Activated CD4-positive, alpha-beta T cell treated with anti-CD3 and anti-CD28 coated beads, Interleukin-2, Interleukin-4, amounts not matched to agents 100 ng/mL and 50 ng/mL, durations not matched to agents 16 hours and 8 hours (primary cell): ENCODE measurements at regions not wholly inside any gene's neighbourhood (a gene's known extent, or its start where the extent isn't known, plus 50 kb on each side); places are given as distances from the start of the nearest gene placed in this dataset.

Source experiments
- DNase-seq: peaks from one replicate; pipeline ENCODE4 v3.0.0-alpha.2; 2020; ENCODE audit warnings: low spot score

DNA sequence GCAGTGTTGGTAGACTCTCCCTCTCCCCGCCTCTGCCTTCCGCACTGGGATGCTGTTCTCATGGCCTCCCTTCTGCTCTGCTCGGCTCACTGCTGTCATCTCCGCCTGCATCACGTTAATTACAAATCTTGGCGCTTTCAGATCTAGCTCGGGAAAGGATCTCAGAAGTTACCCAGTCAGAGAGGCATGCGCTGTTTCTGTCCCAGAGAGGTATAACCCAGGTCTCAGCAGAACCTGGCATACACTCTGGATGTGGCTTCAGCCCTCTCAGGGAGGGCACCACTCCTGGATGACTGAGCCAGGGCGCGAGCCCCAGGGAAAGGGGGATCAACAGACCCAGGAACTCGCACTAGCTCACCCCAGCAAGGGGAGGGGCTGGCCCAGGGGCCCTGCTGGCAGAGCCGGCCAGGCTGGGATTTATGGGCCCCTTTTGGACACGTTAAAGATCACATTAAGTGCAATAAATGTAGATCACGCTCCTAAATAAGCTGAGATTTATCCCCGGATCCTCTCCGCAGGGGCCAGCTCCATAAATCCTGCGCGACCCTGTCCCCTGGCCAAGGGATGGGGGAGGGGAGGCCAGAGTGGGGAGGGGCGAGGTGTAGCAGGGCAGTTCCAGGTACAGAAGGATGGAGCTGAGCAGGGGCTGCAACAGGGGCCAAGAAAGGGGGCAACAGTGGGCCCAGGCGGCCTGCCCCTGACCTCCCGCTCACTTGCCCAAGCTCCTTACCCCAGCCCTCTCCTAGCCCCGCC lies 101.3 kb upstream of the ZBTB40 start:
- no peak for DNase-seq

DNA sequence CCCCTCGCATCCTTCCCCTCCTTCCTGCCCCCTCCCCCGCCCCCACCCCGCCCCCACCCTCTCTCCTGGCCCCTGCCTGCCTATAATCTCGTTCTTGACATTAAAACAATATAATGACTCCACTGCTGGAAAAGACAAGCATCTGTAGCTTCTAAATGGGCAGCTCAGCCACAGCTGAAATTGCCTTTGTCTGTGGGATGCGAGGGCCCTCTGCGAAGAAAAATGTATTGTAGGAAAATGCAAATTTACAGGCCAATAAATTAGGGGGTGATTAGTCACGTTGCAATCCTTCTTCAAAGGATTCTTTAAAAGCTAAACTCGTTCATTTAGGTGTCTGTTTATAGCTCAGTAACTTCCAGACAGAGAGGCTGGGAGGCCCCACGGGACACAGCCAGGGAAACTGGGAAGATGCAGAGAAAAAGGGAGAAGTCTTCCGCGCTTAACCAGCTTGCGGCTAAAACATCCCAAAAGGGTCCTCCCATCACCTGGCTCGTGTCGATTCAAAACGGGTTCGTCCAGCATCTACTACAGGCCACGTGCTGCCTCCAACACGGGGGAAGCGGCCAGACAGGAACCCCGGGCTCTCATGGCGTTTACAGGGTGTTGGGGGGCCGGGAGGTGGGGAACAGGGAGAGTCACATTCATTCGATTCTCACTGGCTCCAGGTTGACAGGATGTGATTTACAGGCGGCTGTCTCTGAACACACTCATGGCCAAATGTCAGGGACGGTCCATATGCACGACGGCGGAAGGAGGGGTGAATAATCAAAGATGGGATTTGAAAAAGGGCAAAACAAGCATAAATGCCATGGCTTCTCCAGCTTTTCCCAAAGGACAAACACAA lies 100.5 kb upstream of the ZBTB40 start:
- no peak for DNase-seq

DNA sequence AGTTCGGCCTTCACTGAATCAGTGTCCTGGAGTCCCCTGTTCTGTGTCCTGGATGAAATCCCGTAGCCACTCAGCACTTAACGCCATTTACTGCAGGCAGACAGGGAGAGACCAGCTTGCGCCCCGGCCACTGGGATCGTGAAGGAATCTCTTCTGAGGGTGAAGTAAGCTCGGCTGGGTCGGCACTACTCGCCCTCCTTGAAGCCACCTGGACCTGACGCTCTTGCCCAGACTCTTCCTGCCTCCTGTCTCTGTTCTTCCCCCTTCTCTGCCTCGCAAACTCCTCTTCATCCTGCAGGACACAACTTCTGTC lies 99.9 kb upstream of the ZBTB40 start:
- DNase-seq, result no peak

DNA sequence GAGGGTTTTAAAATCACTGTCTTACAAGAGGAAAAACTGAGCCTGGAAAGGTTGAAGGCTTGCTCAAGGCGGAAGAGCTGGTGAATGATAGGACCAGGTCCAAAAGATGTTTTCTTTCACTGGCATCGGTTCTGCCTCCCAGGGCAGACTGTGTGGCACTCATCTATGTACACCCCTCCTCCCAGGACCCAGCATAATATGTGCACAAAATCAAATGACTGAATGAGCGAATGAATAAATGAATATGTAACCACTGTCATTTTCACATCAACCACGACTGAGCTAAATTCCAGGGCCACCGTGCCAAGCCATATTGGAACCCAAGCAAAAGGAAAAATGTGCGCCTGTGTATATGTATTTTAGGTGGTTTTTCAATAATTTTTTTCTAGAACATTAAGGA lies 99.3 kb upstream of the ZBTB40 start:
- no peak for DNase-seq

DNA sequence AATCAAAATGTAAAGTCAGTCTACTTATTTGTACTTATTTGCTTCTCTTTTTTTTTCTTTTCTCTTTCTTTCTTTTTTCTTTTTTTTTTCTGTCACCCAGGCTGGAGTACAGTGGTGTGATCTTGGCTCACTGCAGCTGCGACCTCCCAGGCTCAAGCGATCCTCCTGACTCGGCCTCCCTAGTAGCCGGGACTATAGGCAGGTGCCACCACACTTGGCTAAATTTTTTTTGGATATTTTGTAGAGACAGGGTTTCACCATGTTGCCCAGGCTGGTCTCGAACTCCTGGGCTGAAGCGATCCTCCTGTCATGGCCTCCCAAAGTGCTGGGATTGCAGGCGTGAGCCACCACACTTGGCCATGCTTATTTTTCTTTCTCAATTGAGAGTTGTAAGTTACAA lies 98.8 kb upstream of the ZBTB40 start:
- DNase-seq, result no peak

DNA sequence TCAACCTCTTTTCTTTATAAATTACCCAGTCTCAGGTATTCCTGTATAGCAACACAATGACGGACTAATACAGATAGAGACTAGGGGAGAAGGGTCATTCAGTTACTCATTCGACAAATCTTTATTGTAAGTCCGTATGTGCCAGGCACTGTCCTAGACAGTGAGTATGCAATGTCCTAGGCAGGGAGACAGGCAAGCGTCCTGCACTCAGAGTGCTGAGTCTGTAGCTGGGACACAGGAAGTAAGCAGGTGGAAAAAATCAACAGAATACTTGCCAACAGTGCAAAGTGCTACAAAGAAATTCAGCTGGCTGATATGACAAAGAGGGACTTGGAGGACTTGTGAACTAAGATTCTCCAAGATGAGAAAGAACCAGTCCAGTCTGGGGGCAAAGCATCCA lies 92.2 kb upstream of the ZBTB40 start:
- no peak for DNase-seq

DNA sequence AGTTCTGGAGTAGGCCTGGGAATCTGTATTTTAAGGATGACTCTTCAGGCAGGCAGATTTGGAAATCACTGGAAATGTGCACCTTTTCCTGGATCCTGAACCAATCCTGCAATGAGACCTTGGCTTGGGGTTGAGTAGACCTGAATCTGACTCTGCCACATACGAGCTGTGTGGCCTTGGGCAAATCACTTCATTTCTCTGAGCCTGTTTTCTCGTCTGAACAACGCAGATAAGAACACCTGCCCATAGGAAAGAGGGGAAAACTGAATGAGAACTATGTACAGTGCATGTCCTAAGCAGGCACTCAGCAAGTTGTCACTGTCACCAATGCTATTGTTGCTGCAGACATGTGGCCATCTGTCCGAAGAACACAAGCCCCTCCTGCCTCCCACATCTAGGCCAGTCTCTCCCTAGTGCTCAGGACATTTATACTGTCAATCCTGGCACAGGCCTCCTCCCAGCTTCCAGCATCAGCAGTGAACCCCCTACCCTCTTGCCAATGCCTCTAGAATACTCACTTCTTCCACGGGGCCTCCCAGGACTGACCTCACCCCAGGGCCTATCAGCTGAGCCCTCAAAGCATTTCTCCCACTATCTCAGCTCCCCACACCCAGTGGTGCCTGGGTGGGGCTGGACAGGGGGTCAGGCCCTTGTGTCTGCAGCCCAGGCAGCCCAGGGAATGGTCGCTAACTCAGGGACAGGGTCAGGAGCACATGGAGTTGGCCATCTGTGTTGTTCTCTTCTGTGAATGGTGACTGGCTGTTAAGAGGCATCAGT lies 88.8 kb upstream of the ZBTB40 start:
- DNase-seq, result no peak

DNA sequence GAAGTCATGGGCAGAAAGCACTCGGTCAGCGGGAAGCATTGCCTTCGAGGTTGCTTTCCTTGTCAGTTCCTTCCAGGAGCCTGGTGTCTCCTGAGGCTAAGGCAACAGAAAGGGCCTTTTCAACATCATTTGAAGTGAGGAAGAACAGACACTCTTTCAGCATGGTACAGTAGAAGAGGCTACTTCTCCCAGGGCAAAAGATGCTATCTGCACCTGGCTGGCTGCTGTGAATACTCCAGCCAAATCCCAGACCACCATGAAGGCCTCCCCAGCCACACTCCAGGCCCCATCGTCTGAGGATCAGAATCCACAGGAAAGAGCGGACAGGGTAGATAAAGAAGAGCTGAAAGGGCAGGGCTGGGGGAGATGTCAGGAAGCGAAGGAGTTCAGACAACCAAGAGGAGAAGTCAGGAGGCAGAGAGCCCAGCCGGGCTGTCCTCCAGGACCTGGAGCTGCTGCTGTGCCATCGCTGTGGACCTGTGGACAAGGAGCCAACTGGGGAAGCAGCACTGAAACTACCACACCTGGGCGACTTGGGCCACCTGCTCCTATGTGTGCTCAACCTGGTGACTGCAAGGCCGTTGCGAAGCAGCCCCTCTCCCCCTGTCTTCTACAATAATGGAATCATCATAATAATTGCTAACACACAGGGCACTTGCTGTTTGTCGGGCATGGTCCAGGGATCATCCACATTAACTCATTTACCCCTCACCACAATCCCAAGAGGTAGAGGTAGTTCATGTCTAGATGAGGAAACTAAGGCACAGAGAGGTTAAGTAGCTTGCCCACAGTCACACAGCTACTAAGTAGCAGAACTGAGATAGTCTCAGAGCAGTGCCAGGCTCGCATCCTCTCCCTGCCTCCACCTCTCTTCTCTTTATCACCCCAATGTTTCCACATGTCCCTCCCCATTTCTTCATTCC lies 88.0 kb upstream of the ZBTB40 start:
- DNase-seq, result no peak

DNA sequence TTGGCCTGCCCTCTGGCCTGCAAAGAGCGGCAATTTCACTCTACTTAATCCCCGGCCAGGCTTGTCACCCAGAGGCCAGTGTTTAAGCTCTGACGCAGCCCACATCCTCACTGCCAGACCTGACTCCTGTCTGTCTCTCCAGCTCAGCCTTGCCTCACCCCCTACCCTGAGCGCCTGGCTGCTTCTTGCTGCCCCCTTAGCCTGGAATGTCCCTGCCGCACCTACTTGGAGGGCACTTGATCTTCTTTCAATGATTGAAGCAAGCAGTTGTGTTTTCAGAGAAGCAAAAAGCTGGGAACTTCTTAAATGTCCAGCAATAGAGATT lies 87.4 kb upstream of the ZBTB40 start:
- no peak for DNase-seq

DNA sequence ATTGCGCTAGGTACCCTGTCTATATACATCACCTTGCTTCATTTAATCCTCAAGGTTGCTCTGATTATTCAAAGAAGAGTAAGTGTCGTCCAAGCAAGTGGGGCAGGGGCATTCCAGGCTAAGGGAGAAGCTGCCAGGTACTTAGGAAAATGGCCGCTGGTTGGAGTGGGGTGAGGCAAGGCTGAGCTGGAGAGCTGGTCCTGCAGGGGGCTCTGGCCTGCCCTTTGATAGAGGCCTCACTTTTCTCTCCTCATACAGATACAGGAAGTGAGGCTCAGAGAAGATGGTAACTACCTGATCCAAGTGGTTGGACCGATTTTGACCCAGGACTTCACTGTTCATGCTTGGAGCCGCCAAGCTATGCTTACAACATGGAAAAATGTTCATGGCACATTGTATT lies 86.9 kb upstream of the ZBTB40 start:
- DNase-seq, result no peak

DNA sequence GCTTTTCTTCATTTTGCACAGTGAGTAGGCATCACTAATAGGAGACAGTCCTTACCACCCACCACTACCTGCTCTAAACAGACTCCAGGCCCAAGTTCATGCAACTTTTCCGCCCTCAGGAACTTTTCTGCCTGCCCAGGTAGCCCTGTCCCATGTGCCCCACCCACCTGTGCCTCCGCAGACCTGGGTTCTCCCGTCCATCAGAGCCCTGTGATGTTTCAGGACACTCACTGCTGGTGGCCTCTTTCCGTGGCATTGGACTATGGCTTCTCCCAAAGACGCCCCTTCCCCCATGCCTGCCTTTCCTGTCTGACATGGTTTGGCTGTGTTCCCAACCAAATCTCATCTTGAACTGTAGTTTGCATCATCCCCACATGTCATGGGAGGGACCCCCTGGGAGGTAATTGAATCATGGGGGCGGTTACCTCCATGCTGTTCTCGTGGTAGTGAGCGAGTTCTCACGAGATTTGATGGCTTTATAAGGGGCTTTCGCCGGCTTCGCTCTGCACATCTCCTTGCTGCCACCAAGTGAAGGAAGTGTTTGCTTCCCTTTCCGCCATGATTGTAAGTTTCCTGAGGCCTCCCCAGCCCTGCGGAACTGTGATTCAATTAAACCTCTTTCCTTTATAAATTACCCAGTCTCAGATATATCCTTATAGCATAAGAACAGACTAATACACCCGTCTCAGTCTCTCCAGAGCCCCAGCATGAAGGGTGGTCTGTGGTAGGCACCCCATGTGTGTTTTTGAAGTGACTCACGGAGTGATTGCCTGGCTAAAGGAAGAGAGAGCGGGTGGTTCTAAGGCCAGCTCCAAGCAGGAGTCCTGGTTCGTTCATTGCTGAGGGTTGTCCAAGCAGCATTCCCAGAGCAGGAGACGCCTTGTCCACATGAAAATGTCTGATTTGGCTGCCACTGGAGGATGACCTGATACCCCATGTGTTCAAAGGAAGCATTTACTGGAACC lies 86.0 kb upstream of the ZBTB40 start:
- no peak for DNase-seq

DNA sequence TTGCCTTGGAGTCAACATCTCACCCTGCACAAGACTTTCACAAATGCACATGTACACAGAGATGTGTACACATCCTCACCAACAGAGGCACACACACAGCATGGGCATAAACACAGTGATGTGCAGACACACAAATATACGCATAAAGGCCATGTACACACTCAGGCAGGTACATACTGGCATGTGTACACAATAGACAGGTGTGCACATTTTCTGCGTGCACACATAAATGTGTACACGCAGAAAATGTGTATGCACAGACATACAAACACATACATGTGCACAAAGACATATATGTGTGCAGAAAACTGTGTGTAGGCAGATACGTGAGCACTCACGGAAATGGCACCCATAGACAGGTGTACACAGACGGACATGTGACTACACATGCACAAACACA lies 85.3 kb upstream of the ZBTB40 start:
- DNase-seq, result no peak

DNA sequence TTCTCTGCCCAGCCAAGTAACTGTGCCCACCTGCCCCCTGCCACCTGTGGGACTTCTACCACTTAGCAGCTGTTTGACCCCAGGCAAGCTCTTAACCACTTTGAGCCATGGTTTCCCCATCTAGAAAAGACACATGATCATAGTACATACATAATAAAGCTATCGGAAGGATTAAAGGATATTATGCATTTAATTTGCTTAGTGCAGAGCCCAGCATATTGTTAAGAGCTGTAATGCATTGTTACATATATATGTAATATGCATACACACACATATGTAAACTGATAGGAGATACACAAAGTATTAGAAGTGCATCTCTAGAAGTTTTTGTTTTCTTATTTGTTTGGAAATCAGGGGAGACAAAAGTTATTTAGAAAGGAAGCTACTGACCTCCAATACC lies 83.5 kb upstream of the ZBTB40 start:
- DNase-seq, result no peak

DNA sequence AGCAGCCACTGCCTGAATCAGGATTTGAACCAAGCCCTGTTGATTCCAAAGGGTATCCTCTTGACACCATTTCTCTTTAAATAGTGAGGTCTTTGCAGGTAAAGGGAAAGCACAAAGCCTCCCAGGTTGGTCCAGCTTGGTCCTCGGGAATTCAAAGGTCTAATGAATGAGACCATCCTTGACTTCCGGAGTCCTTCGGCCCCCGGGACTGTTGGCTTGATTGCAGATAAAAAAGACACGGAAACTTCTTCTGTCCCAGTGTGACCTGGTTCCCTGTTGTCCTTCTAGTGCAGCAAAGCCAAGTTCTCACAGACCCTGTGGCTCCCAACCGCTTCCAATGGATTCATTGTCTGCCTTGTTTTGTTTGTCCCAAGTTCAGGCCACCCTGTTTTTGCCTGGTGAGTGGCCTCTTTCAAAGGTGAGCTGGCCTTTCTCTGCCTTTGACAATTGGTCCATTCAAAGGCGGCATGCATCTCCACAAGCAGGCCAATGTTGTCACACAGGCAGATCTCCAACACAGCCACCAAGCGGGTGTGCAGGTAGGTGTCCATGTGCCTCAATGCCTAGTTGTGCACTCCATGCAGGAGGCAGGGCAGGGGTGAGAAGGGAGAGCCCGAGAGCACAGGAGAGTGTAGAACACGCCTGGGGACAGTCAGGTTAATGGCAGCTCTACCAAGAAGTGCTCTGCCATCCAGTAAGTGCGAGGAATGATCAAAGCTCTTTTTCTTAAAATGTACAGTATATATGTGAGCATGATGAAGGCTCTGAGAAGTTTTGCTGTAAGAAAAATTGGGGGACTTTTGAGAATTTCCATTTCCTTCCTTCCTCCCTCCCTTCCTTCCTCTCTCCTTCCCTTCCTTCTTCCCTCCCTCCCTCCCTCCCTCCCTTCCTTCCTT lies 82.1 kb upstream of the ZBTB40 start:
- no peak for DNase-seq

DNA sequence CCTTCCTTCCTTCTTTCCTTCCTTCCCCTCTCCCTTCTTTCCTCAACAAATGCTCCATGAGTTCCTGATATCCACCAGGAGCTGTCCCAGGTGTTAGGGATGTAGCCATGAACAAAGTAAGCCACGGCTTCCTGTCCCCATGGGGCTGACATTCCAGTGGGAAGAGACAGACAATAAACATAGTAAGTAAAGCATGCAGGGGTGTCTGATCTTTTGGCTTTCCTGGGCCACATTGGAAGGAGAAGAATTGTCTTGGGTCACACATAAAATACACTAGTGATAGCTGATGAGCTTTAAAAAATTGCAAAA lies 81.5 kb upstream of the ZBTB40 start:
- no peak for DNase-seq

DNA sequence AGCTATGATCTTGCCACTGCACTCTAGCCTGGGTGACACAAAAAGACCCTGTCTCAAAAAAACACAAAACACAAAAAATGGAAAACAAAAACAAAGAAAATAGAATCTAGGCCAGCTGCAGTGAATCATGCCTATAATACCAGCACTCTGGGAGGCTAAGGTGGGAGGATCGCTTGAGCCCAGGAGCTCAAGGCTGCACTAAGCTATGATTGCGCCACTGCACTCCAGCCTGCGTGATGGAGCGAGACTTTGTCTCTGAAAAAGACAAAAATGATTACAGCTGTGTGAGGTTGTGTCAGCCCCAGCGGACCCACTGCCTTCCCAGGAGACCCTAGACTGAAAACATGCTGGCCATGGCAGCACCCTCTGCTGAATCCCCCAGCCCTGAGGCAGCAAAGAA lies 80.2 kb upstream of the ZBTB40 start:
- no peak for DNase-seq

DNA sequence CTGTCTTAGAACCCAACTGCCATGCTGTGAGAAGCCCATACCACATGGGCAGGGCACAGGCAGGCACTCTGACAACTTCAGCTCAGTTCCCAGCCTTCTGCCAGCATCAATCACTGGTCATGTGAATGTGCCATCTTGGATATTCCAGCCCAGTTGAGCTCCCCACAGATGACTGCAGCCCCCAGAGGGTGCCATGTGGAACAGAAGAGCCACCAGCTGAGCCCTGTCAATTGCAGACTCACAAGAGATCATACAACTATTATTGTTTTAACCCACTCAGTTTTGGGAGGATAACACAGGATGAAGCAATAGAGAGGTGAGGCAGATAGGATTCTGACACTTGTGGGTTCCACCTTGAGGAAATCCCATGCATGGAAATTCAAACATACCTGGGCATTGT lies 78.4 kb upstream of the ZBTB40 start:
- DNase-seq, result no peak

DNA sequence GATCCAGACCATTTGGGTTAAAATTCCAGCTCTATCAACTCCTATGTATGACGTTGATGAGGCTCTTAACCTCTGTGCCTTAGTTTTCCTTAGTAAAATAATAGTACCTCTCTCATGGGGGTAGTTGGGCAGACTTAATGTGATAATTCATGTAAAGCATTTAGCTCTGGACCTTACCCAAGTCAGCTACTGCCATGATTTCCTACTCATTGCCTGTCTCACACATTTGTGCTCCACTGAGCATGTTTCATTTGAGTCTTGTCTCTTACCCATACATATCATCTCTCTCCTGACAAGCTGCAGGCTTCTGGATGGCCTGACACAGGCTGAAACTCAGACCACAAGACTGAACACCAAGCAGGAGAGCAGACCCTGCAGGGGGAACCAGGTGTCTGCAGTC lies 77.7 kb upstream of the ZBTB40 start:
- no peak for DNase-seq

DNA sequence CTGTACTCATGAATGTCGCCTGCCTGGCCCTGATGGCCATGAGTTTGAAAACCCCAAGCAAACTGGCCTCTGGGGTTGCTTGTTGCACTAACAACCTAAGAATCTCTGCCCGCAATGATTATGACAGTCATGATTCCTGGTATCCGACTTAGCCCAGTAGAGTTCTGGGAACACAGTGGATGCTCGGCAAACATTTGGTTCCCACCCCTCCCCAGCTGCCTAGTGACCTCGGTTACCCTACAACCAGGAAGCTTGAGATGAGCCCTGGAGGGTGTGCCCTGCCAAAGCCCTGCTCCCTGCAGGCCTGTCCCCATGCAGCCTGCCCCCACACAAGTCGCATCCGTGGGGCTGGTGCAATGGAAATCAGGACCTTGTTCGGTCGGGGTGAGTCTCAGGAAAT lies 76.0 kb upstream of the ZBTB40 start:
- no peak for DNase-seq

DNA sequence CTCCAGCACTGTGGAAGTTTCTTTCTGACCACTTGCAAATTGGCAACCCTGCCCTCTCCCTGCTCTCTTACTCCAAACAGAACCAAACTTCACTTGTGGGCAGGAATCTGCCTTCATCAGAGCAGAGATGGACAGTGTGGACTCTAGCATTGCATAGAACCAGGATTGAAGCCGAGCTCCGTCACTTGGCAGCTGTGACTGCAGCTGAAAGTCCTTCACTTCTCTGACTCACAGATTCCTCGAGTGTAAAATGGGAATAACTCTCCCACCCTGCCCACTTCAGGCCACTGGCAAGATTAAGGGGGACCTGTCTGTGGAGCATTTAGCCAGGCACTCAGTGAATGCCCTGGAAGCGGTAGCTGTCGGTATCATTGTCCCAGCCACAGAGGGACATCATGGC lies 75.7 kb upstream of the ZBTB40 start:
- no peak for DNase-seq
